ENCODE measurements at regions not wholly inside any gene's neighbourhood (a gene's known extent, or its start where the extent isn't known, plus 50 kb on each side); places are given as distances from the start of the nearest gene placed in this dataset.

GRCh38 chr3:117790235-117790987, 1080.8 kb downstream of the TUSC7 start:
- DNase-seq (no peak), ATAC-seq (no peak)
- H3K9me3 ChIP-seq (ENCODE audit: control insufficient read depth, low read length, poor library complexity, severe bottlenecking), result no peaks in the 10 kb centered on the region
- H3K4me3 Mint-ChIP-seq, result no peak overlapping the region
- no peaks in the 10 kb centered on the region for H3K27me3 Mint-ChIP-seq
- H3K27ac Mint-ChIP-seq, result no peak overlapping the region
- H3K36me3 Mint-ChIP-seq (ENCODE audit: low read depth), result no peaks in the 10 kb centered on the region
- H3K4me1 Mint-ChIP-seq, result no peaks in the 10 kb centered on the region

- no peaks in the 10 kb centered on the region for H3K9me3 ChIP-seq (ENCODE audit: control insufficient read depth, low read length, poor library complexity, severe bottlenecking)
- H3K36me3 Mint-ChIP-seq (ENCODE audit: low read depth), result no peaks in the 10 kb centered on the region
- DNase-seq (no peak), ATAC-seq (no peak)
- no peak overlapping the region for H3K4me3 Mint-ChIP-seq
- H3K27ac Mint-ChIP-seq, result no peak overlapping the region
- H3K4me1 Mint-ChIP-seq, result no peaks in the 10 kb centered on the region
- H3K27me3 Mint-ChIP-seq, result no peaks in the 10 kb centered on the region
Measured at GRCh38 chr3:117793622-117794265, 1084.2 kb downstream of the TUSC7 start.

DNA sequence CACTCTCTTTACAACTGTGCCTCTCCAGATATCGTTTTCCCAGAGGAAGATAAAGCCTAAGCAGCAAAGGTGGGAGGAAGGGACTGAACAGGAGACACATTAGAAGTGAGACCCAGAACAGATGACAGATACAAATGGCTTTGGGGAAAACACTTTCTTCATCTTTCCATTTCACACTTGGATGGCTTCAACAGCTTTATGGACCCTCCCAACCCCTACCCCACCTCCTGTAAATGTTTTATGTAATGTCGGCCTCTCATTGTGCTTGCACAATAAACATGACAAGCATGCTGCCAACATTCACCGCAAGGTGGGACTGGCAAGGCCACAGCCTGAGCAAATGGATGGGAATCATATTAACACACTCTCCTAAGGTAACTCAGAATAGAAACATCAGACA, 1088.6 kb downstream of the TUSC7 start:
- no peaks in the 10 kb centered on the region for H3K9me3 ChIP-seq (ENCODE audit: control insufficient read depth, low read length, poor library complexity, severe bottlenecking)
- Mint-ChIP-seq H3K4me1 (no peaks in the 10 kb centered on the region), H3K27ac (no peak overlapping the region), H3K27me3 (no peaks in the 10 kb centered on the region), H3K36me3 (ENCODE audit: low read depth) (no peaks in the 10 kb centered on the region), H3K4me3 (no peak overlapping the region)
- DNase-seq (no peak), ATAC-seq (no peak)

GRCh38 chr3:117798687-117799386, 1089.3 kb downstream of the TUSC7 start:
- ATAC-seq (no peak), DNase-seq (no peak)
- no peaks in the 10 kb centered on the region for H3K9me3 ChIP-seq (ENCODE audit: control insufficient read depth, low read length, poor library complexity, severe bottlenecking)
- Mint-ChIP-seq H3K27me3 (no peaks in the 10 kb centered on the region), H3K4me3 (no peak overlapping the region), H3K4me1 (no peaks in the 10 kb centered on the region), H3K27ac (no peak overlapping the region), H3K36me3 (ENCODE audit: low read depth) (no peaks in the 10 kb centered on the region)

DNA sequence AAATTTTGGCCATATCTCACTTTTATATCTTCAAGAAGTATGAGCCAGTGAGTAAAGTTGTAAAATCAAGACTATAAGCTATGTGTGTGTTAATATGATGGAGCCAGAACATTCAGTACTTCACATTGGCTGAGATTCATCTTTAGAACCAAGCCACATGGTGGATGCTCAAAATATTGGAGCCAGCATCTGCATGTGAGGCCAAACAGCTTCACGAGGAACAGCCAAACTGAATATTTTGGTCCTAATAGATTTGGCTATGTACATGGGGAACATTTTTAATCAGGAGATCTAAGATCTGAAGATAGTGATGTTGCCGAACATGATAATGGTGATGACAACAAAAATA, 1089.8 kb downstream of the TUSC7 start:
- H3K9me3 ChIP-seq (ENCODE audit: control insufficient read depth, low read length, poor library complexity, severe bottlenecking), result no peaks in the 10 kb centered on the region
- H3K4me3 Mint-ChIP-seq, result no peak overlapping the region
- no peaks in the 10 kb centered on the region for H3K27me3 Mint-ChIP-seq
- no peaks in the 10 kb centered on the region for H3K36me3 Mint-ChIP-seq (ENCODE audit: low read depth)
- DNase-seq, result no peak
- H3K27ac Mint-ChIP-seq, result no peak overlapping the region
- no peaks in the 10 kb centered on the region for H3K4me1 Mint-ChIP-seq
- ATAC-seq, result no peak

GRCh38 chr3:117801912-117802239, 1092.3 kb downstream of the TUSC7 start:
- no peak overlapping the region for H3K4me3 Mint-ChIP-seq

GRCh38 chr3:117809186-117810081, 1099.9 kb downstream of the TUSC7 start:
- no peaks in the 10 kb centered on the region for H3K4me1 Mint-ChIP-seq
- H3K4me3 Mint-ChIP-seq, result no peak overlapping the region
- H3K27ac Mint-ChIP-seq, result no peak overlapping the region
- H3K27me3 Mint-ChIP-seq, result no peaks in the 10 kb centered on the region
- DNase-seq (no peak), ATAC-seq (no peak)
- H3K36me3 Mint-ChIP-seq (ENCODE audit: low read depth), result no peaks in the 10 kb centered on the region
- H3K9me3 ChIP-seq (ENCODE audit: control insufficient read depth, low read length, poor library complexity, severe bottlenecking), result no peaks in the 10 kb centered on the region

More at GRCh38 chr3:117801912-117802239, 1092.3 kb downstream of the TUSC7 start:
- no peak overlapping the region for H3K27ac Mint-ChIP-seq
- H3K9me3 ChIP-seq (ENCODE audit: control insufficient read depth, low read length, poor library complexity, severe bottlenecking), result no peaks in the 10 kb centered on the region
- no peaks in the 10 kb centered on the region for H3K4me1 Mint-ChIP-seq
- DNase-seq (no peak), ATAC-seq (no peak)
- H3K36me3 Mint-ChIP-seq (ENCODE audit: low read depth), result no peaks in the 10 kb centered on the region
- H3K27me3 Mint-ChIP-seq, result no peaks in the 10 kb centered on the region

DNA sequence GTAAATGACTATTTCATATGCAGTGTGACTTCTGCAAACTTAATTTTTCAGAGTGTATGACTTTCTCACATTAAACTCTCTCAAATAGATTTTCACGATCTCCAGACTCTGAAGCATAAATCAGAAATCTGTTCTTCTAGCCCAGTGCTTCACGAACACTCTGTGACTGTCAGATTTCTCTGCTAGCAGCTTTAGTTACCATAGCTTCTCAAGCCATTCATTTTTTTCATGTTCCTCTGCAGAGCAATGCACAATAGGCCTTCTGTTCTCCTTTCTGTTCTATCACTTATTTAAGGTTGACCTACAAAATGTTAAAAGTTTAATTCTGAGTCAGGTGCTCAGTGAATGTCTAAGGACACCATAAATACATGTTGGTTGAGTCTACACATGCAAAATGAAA, 1102.2 kb downstream of the TUSC7 start:
- H3K4me1 Mint-ChIP-seq, result no peaks in the 10 kb centered on the region
- H3K4me3 Mint-ChIP-seq, result no peak overlapping the region
- no peak overlapping the region for H3K27ac Mint-ChIP-seq
- no peaks in the 10 kb centered on the region for H3K9me3 ChIP-seq (ENCODE audit: control insufficient read depth, low read length, poor library complexity, severe bottlenecking)
- H3K27me3 Mint-ChIP-seq, result no peaks in the 10 kb centered on the region
- no peaks in the 10 kb centered on the region for H3K36me3 Mint-ChIP-seq (ENCODE audit: low read depth)
- DNase-seq (no peak), ATAC-seq (no peak)

DNA sequence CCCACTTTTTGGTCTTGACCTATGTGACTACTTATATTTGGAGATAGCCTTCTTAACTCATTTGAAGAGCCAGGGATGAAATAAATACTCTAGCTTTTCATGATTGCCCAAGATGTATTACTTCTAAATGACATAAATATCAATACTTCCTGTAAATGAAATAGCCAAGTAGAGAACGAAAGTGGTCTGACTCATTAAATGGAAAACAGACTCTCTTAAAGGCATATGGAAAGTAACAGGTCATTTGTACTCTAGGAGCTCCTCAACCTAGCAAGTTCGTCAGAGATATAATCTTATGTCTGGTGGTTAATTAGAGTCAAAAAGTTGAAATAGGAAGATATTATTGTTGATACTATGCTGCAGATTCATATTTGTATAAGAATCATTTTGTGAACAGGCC, 1105.4 kb downstream of the TUSC7 start:
- Mint-ChIP-seq H3K27me3 (no peaks in the 10 kb centered on the region), H3K27ac (no peak overlapping the region), H3K4me1 (no peaks in the 10 kb centered on the region), H3K4me3 (no peak overlapping the region), H3K36me3 (ENCODE audit: low read depth) (no peaks in the 10 kb centered on the region)
- DNase-seq (no peak), ATAC-seq (no peak)
- no peaks in the 10 kb centered on the region for H3K9me3 ChIP-seq (ENCODE audit: control insufficient read depth, low read length, poor library complexity, severe bottlenecking)

GRCh38 chr3:117817103-117817502, 1107.5 kb downstream of the TUSC7 start:
- Mint-ChIP-seq H3K36me3 (ENCODE audit: low read depth) (no peaks in the 10 kb centered on the region), H3K27ac (no peak overlapping the region), H3K4me1 (no peaks in the 10 kb centered on the region), H3K27me3 (no peaks in the 10 kb centered on the region), H3K4me3 (no peak overlapping the region)
- H3K9me3 ChIP-seq (ENCODE audit: control insufficient read depth, low read length, poor library complexity, severe bottlenecking), result no peaks in the 10 kb centered on the region
- ATAC-seq, result no peak
- DNase-seq, result no peak

GRCh38 chr3:117818592-117818991, 1109.0 kb downstream of the TUSC7 start:
- no peaks in the 10 kb centered on the region for H3K27me3 Mint-ChIP-seq

GRCh38 chr3:117820658-117821299, 1111.2 kb downstream of the TUSC7 start:
- no peaks in the 10 kb centered on the region for H3K36me3 Mint-ChIP-seq (ENCODE audit: low read depth)
- H3K9me3 ChIP-seq (ENCODE audit: control insufficient read depth, low read length, poor library complexity, severe bottlenecking), result no peaks in the 10 kb centered on the region
- no peak overlapping the region for H3K4me3 Mint-ChIP-seq
- no peak for ATAC-seq
- DNase-seq, result no peak
- H3K27ac Mint-ChIP-seq, result no peak overlapping the region
- no peaks in the 10 kb centered on the region for H3K4me1 Mint-ChIP-seq
- no peaks in the 10 kb centered on the region for H3K27me3 Mint-ChIP-seq

More at GRCh38 chr3:117818592-117818991, 1109.0 kb downstream of the TUSC7 start:
- no peaks in the 10 kb centered on the region for H3K9me3 ChIP-seq (ENCODE audit: control insufficient read depth, low read length, poor library complexity, severe bottlenecking)
- no peak for DNase-seq
- Mint-ChIP-seq H3K27ac (no peak overlapping the region), H3K4me1 (no peaks in the 10 kb centered on the region), H3K36me3 (ENCODE audit: low read depth) (no peaks in the 10 kb centered on the region), H3K4me3 (no peak overlapping the region)
- no peak for ATAC-seq

- Mint-ChIP-seq H3K27me3 (no peaks in the 10 kb centered on the region), H3K36me3 (ENCODE audit: low read depth) (no peaks in the 10 kb centered on the region), H3K4me1 (no peaks in the 10 kb centered on the region), H3K4me3 (no peak overlapping the region), H3K27ac (no peak overlapping the region)
- no peaks in the 10 kb centered on the region for H3K9me3 ChIP-seq (ENCODE audit: control insufficient read depth, low read length, poor library complexity, severe bottlenecking)
- DNase-seq (no peak), ATAC-seq (no peak)
Measured at GRCh38 chr3:117822416-117822815, 1112.8 kb downstream of the TUSC7 start.
